ENCODE measurements at regions not wholly inside any gene's neighbourhood (a gene's known extent, or its start where the extent isn't known, plus 50 kb on each side); places are given as distances from the start of the nearest gene placed in this dataset.
A peak's percentile ranks its signal among the peaks of the same experiment; 100 is the strongest.
"Not testable (repeated sequence)": the region's sequence is repeated elsewhere in the genome, so short reads cannot be mapped to it uniquely, and the experiment has no call there.

- TF ChIP-seq, protein P1, sequence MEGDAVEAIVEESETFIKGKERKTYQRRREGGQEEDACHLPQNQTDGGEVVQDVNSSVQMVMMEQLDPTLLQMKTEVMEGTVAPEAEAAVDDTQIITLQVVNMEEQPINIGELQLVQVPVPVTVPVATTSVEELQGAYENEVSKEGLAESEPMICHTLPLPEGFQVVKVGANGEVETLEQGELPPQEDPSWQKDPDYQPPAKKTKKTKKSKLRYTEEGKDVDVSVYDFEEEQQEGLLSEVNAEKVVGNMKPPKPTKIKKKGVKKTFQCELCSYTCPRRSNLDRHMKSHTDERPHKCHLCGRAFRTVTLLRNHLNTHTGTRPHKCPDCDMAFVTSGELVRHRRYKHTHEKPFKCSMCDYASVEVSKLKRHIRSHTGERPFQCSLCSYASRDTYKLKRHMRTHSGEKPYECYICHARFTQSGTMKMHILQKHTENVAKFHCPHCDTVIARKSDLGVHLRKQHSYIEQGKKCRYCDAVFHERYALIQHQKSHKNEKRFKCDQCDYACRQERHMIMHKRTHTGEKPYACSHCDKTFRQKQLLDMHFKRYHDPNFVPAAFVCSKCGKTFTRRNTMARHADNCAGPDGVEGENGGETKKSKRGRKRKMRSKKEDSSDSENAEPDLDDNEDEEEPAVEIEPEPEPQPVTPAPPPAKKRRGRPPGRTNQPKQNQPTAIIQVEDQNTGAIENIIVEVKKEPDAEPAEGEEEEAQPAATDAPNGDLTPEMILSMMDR (IDR thresholded peaks at IDR 0.05; ENCODE audit: unreplicated experiment in 3 of 3): no peak
- Mint-ChIP-seq H3K36me3 (ENCODE audit: low read depth) (no peaks in the 10 kb centered on the region), H3K27ac (no peak overlapping the region), H3K4me3 (no peak overlapping the region), H3K9me3 (peaks cover 16% of the 10 kb centered on the region), H3K4me1 (no peaks in the 10 kb centered on the region), H3K27me3 (ENCODE audit: low read depth) (no peaks in the 10 kb centered on the region)
These were observed 201.6 kb upstream of the GRIA3 start for GRCh38 chrX:122982521-122982920.

GRCh38 chrX:123002844-123003243 is 181.2 kb upstream of the GRIA3 start:
- H3K4me3 Mint-ChIP-seq; H3K4me1 Mint-ChIP-seq; H3K27me3 Mint-ChIP-seq (ENCODE audit: low read depth); H3K27ac Mint-ChIP-seq; H3K36me3 Mint-ChIP-seq (ENCODE audit: low read depth): not testable (repeated sequence)
- H3K9me3 Mint-ChIP-seq: peaks cover 18% of the 10 kb centered on the region

GRCh38 chrX:123013141-123013540 is 170.9 kb upstream of the GRIA3 start:
- peaks cover 21% of the 10 kb centered on the region for H3K9me3 Mint-ChIP-seq
- no peaks in the 10 kb centered on the region for H3K36me3 Mint-ChIP-seq (ENCODE audit: low read depth)
- peaks cover 4% of the 10 kb centered on the region for H3K4me1 Mint-ChIP-seq
- H3K27ac Mint-ChIP-seq: no peak overlapping the region
- TF ChIP-seq, protein P1 (IDR thresholded peaks at IDR 0.05; ENCODE audit: unreplicated experiment in 3 of 3): no peak
- H3K4me3 Mint-ChIP-seq: no peak overlapping the region
- no peaks in the 10 kb centered on the region for H3K27me3 Mint-ChIP-seq (ENCODE audit: low read depth)

GRCh38 chrX:123036401-123036800 is 147.7 kb upstream of the GRIA3 start:
- no peaks in the 10 kb centered on the region for H3K36me3 Mint-ChIP-seq (ENCODE audit: low read depth)
- H3K27ac Mint-ChIP-seq: no peak overlapping the region
- H3K4me1 Mint-ChIP-seq: no peaks in the 10 kb centered on the region
- H3K4me3 Mint-ChIP-seq: no peak overlapping the region
- no peaks in the 10 kb centered on the region for H3K27me3 Mint-ChIP-seq (ENCODE audit: low read depth)
- TF ChIP-seq, protein P1 (IDR thresholded peaks at IDR 0.05; ENCODE audit: unreplicated experiment in 3 of 3): no peak
- peaks cover 3% of the 10 kb centered on the region for H3K9me3 Mint-ChIP-seq

GRCh38 chrX:123049071-123049625 is 134.9 kb upstream of the GRIA3 start:
- H3K27ac Mint-ChIP-seq: peak overlapping the region in 1 of 3 experiments; percentile 33
- H3K4me1 Mint-ChIP-seq: no peaks in the 10 kb centered on the region
- H3K36me3 Mint-ChIP-seq (ENCODE audit: low read depth): no peaks in the 10 kb centered on the region
- peaks cover 4% of the 10 kb centered on the region for H3K27me3 Mint-ChIP-seq (ENCODE audit: low read depth)
- TF ChIP-seq, protein P1 (IDR thresholded peaks at IDR 0.05; ENCODE audit: unreplicated experiment in 3 of 3): no peak
- H3K9me3 Mint-ChIP-seq: peaks cover 6% of the 10 kb centered on the region
- no peak overlapping the region for H3K4me3 Mint-ChIP-seq

DNA sequence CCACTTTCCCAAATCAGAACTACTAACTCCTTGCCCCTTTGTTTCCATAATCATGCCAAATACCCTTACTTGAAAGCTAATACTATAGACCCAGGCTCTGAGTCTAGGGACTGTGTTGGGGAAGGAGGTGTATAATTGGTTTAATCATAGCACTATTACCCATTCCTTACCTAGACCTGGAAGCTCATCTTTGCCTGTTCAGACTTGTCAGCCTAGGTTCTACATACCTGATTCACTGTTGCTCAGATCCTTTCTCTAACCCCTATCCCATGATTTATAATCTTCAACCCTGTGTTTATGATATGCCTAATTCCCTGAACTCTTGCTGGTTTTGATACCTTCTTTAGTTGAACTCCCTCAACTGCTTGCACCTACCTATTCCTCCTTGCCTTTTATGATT is 123.1 kb upstream of the GRIA3 start:
- no peaks in the 10 kb centered on the region for H3K27me3 Mint-ChIP-seq (ENCODE audit: low read depth)
- no peak overlapping the region for H3K4me3 Mint-ChIP-seq
- H3K9me3 Mint-ChIP-seq: peaks cover 8% of the 10 kb centered on the region
- H3K4me1 Mint-ChIP-seq: no peaks in the 10 kb centered on the region
- H3K27ac Mint-ChIP-seq: no peak overlapping the region
- TF ChIP-seq, protein P1 (IDR thresholded peaks at IDR 0.05; ENCODE audit: unreplicated experiment in 3 of 3): no peak
- no peaks in the 10 kb centered on the region for H3K36me3 Mint-ChIP-seq (ENCODE audit: low read depth)

Data from nephron (organoid).